ENCODE measurements at regions not wholly inside any gene's neighbourhood (a gene's known extent, or its start where the extent isn't known, plus 50 kb on each side); places are given as distances from the start of the nearest gene placed in this dataset.

- TF ChIP-seq TCF4 (CRISPR knock-in tag; IDR thresholded peaks at IDR 0.05; ENCODE audit: borderline replicate concordance) (no peak), BACH2 (CRISPR knock-in tag; IDR thresholded peaks at IDR 0.05; ENCODE audit: borderline replicate concordance) (no peak), ARNTL (CRISPR knock-in tag; IDR thresholded peaks at IDR 0.05; ENCODE audit: borderline replicate concordance, low read depth) (no peak), ZNF8 (CRISPR knock-in tag; IDR thresholded peaks at IDR 0.05) (no peak)
These were observed 81.7 kb upstream of the CTNND2 start for GRCh38 chr5:11985993-11986392.

Data from SK-N-SH treated with all-trans-retinoic acid at 6 μM for 48 hours (cell line).